GM18508 (cell line): ENCODE measurements at regions not wholly inside any gene's neighbourhood (a gene's known extent, or its start where the extent isn't known, plus 50 kb on each side); places are given as distances from the start of the nearest gene placed in this dataset.
"Not testable (repeated sequence)": the region's sequence is repeated elsewhere in the genome, so short reads cannot be mapped to it uniquely, and the experiment has no call there.

Source experiments
- ATAC-seq: cut with Tn5 transposase; IDR thresholded peaks from one replicate; pipeline ENCODE4 v1.9.1; 2021; ENCODE audit warnings: moderate number of reproducible peaks; ENCODE audit not compliant: insufficient read depth, unreplicated experiment

GRCh38 chr6:57853745-57854407 lies 536.4 kb downstream of the PRIM2 start:
- ATAC-seq, result not testable (repeated sequence)

GRCh38 chr6:57860481-57861315 lies 543.3 kb downstream of the PRIM2 start:
- ATAC-seq, result not testable (repeated sequence)

GRCh38 chr6:57870083-57870482 lies 552.7 kb downstream of the PRIM2 start:
- not testable (repeated sequence) for ATAC-seq

GRCh38 chr6:57873424-57873823 lies 556.0 kb downstream of the PRIM2 start:
- not testable (repeated sequence) for ATAC-seq

- not testable (repeated sequence) for ATAC-seq
These were observed 559.2 kb downstream of the PRIM2 start for GRCh38 chr6:57876659-57877058.

- ATAC-seq, result not testable (repeated sequence)
These were observed 560.3 kb downstream of the PRIM2 start for GRCh38 chr6:57877729-57878128.

- ATAC-seq, result not testable (repeated sequence)
These were observed 561.4 kb downstream of the PRIM2 start for GRCh38 chr6:57878792-57879191.

GRCh38 chr6:57898850-57899249 lies 581.4 kb downstream of the PRIM2 start:
- peak; percentile 59 for ATAC-seq

- not testable (repeated sequence) for ATAC-seq
These were observed 583.4 kb downstream of the PRIM2 start for GRCh38 chr6:57900687-57901399.

GRCh38 chr6:57901445-57901844 lies 584.0 kb downstream of the PRIM2 start:
- ATAC-seq, result not testable (repeated sequence)

GRCh38 chr6:57904356-57904755 lies 586.9 kb downstream of the PRIM2 start:
- not testable (repeated sequence) for ATAC-seq

GRCh38 chr6:57915300-57915699 lies 597.9 kb downstream of the PRIM2 start:
- not testable (repeated sequence) for ATAC-seq

- not testable (repeated sequence) for ATAC-seq
These were observed 625.5 kb downstream of the PRIM2 start for GRCh38 chr6:57942966-57943365.

- ATAC-seq, result not testable (repeated sequence)
These were observed 628.8 kb downstream of the PRIM2 start for GRCh38 chr6:57946084-57946768.

- ATAC-seq, result not testable (repeated sequence)
These were observed 629.3 kb downstream of the PRIM2 start for GRCh38 chr6:57946769-57947091.

- ATAC-seq, result not testable (repeated sequence)
These were observed 631.1 kb downstream of the PRIM2 start for GRCh38 chr6:57948481-57948880.

- not testable (repeated sequence) for ATAC-seq
These were observed 633.0 kb downstream of the PRIM2 start for GRCh38 chr6:57950430-57950829.

GRCh38 chr6:57966757-57967156 lies 649.3 kb downstream of the PRIM2 start:
- ATAC-seq, result not testable (repeated sequence)

- not testable (repeated sequence) for ATAC-seq
These were observed 654.5 kb downstream of the PRIM2 start for GRCh38 chr6:57971956-57972355.

- no peak for ATAC-seq
These were observed 657.2 kb downstream of the PRIM2 start for GRCh38 chr6:57974653-57975052.
